Lower lobe of right lung (tissue), 2 donors: ENCODE measurements at regions not wholly inside any gene's neighbourhood (a gene's known extent, or its start where the extent isn't known, plus 50 kb on each side); places are given as distances from the start of the nearest gene placed in this dataset.

Source experiments
- ATAC-seq, 2 donors: fragments of 200-7000 bp; cut with Tn5 transposase; one replicate each; pipeline ENCODE4 v1.9.1; 2020 to 2022; ENCODE audit warnings: mild to moderate bottlenecking in 2 of 2, moderate library complexity in 2 of 2
- DNase-seq: peaks from one replicate; pipeline ENCODE4 v3.0.0-alpha.2; 2020
- H3K27ac ChIP-seq: fragments of 200-600 bp; one replicate; pipeline ENCODE4 v1.8.0; 2022
- H3K27me3 ChIP-seq: fragments of 200-600 bp; one replicate; pipeline ENCODE4 v1.8.0; 2022; ENCODE audit warnings: low read depth
- H3K36me3 ChIP-seq: fragments of 200-600 bp; one replicate; pipeline ENCODE4 v1.8.0; 2022; ENCODE audit warnings: mild to moderate bottlenecking
- H3K4me1 ChIP-seq: fragments of 200-600 bp; one replicate; pipeline ENCODE4 v1.8.0; 2022
- H3K4me3 ChIP-seq: fragments of 200-600 bp; one replicate; pipeline ENCODE4 v1.8.0; 2022; ENCODE audit warnings: mild to moderate bottlenecking
- H3K9me3 ChIP-seq: fragments of 200-600 bp; one replicate; pipeline ENCODE4 v1.8.0; 2022
- intact Hi-C: fragments of 100-400 bp; cut with DNase I; formaldehyde crosslinking; loops from one replicate; pipeline ENCODE4 v1.11.0; 2022
- TF ChIP-seq, protein P1 (sequence below): fragments of 200-600 bp; IDR thresholded peaks from one replicate; pipeline ENCODE4 v1.8.0; 2022; ENCODE audit warnings: antibody characterized with exemption, mild to moderate bottlenecking
- donor health status: DM: no; HTN: yes; CAD: no; lungs with severe emphysema.

DNA sequence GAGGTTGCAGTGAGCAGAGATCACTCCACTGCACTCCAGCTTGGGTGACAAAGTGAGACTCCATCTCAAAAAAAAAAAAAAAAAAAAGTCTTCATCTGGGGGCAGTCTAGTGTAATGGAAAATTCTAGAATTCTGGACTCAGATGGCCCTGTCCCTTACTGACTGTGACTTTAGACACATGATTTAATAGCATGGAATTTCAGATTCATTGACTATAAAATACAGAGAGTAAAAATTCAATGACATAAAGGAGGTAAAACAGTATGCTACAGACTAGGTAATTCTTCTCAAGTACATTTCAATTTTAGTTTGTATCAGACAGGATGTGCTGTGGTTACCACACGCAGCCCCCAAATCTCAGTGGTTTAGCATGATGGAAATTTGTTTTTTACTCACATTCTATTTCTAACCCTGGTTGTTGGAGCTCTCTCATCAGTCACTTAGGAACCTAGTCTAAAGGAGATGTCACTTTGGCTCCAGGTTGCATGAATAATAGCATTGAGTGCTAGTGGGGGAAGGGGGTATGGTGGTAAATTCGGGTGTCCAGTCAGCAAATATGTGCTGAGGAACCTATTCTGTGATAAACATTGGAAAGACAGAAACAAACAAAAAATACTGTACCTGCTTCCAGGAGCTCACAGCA, 444.0 kb downstream of the XYLT1 start:
- DNase-seq: no peak
- Histone ChIP-seq H3K36me3 (no peaks in the 10 kb centered on the region), H3K27me3 (no peaks in the 10 kb centered on the region), H3K27ac (no peak overlapping the region), H3K9me3 (no peaks in the 10 kb centered on the region), H3K4me3 (no peak overlapping the region), H3K4me1 (no peaks in the 10 kb centered on the region)
- TF ChIP-seq, protein P1, sequence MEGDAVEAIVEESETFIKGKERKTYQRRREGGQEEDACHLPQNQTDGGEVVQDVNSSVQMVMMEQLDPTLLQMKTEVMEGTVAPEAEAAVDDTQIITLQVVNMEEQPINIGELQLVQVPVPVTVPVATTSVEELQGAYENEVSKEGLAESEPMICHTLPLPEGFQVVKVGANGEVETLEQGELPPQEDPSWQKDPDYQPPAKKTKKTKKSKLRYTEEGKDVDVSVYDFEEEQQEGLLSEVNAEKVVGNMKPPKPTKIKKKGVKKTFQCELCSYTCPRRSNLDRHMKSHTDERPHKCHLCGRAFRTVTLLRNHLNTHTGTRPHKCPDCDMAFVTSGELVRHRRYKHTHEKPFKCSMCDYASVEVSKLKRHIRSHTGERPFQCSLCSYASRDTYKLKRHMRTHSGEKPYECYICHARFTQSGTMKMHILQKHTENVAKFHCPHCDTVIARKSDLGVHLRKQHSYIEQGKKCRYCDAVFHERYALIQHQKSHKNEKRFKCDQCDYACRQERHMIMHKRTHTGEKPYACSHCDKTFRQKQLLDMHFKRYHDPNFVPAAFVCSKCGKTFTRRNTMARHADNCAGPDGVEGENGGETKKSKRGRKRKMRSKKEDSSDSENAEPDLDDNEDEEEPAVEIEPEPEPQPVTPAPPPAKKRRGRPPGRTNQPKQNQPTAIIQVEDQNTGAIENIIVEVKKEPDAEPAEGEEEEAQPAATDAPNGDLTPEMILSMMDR: no peak
- intact Hi-C loops: no loop called here
- no peak for ATAC-seq

DNA sequence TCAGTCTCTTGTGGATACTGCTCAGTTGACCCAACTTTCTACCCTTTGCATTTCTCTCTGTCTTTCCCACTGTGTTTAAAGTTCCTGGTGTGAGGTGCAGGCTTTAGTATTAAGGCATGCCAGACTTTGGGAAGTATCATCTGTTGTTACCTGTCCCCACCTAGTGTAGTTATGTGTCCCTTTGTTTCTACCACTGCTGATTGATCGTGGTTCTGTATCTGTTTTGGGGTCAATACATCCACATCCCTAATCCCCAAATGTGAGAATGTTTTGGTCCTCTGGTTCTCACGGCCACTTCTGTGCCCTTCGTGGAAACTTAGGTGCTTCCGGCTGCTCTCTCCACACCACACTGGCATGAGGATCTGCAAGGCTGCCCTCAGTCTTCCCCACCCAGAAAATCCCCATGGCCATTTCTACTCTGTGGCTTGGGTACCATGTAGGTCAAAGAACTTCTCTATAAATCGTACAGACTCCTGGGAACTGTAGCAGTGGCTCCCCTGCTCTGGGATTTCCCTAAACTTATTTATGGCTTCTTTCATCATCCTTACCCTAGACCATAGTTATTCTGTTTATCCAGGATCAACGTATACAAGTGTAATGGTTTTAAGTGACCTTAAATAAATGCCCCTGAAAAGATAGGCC, 443.2 kb downstream of the XYLT1 start:
- no peaks in the 10 kb centered on the region for H3K9me3 ChIP-seq
- DNase-seq: no peak
- intact Hi-C loops: no loop called here
- H3K4me3 ChIP-seq: no peak overlapping the region
- H3K36me3 ChIP-seq: no peaks in the 10 kb centered on the region
- H3K27me3 ChIP-seq: no peaks in the 10 kb centered on the region
- no peaks in the 10 kb centered on the region for H3K4me1 ChIP-seq
- TF ChIP-seq, protein P1: no peak
- no peak overlapping the region for H3K27ac ChIP-seq
- no peak for ATAC-seq

DNA sequence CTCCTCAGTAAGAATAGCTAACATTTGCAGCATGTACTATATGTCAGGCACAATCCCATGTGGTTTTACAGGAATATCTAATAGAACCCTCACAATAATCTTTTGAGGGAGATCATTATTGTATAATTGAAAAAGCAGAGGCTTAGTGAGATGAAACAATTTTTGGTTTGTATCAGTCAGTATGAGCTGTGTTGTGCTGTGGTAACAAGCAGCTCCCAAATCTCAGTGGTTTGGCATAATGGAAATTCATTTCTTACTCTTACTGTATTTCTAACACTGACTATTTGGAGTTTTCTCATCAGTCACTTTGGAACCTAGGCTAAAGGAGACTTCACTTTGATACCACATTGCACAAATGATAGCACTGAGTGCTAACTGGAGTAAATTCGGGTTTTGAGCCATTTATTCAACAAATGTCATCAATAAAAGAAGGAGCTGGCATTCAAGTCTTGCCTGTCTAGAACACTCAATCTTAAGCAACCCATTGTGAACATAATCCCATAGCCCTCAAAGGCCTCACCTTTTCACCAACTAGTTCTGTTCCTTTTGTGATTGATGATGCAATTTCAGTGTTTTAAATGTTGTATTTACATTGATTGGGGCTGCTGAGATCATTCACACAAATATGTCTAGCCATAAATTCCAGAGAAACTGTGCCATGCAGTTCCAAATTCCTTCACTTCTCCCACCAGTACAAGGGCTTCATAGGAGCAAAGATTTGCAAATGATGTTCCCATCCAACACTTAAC, 441.0 kb downstream of the XYLT1 start:
- intact Hi-C loops: no loop called here
- H3K9me3 ChIP-seq: no peaks in the 10 kb centered on the region
- ATAC-seq (no peak), DNase-seq (no peak)
- H3K27ac ChIP-seq: no peak overlapping the region
- no peaks in the 10 kb centered on the region for H3K36me3 ChIP-seq
- H3K27me3 ChIP-seq: no peaks in the 10 kb centered on the region
- no peaks in the 10 kb centered on the region for H3K4me1 ChIP-seq
- no peak overlapping the region for H3K4me3 ChIP-seq
- TF ChIP-seq, protein P1: no peak

DNA sequence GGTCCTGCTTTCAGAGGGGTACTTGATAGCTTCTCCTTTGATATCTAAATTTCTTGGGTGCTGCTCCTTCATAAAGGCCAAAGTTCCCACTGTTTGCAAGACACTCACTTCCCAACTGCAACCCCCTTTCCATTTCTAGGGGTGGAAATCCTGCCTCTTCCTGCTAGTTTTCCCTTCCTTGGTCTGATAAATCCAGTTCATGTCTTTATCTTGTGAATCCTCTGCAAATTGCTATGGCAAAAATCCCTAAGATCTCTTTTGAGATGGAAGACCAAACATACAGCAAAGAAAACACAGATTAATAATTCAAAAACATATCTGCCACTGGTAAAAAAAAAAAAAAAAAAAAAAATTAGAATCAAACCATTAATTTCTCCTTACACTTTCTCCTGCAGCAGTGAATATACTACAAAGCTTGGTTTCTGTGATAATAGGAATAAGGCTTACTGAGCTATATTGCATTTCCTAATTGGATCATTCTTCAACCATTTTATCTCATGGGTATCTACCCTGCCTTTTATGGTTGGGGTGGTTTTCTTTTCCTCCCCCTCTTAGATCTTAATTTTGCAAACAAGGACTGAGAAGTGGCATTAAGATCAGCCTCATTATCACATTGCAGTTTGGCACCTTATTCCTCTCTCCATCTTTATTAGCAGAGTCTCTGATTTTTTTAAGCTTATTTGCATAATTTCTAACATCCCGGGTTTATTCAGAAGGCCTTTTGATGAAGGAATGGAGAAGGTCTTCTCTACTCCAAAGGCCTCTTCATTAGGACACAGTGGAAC, 439.1 kb downstream of the XYLT1 start:
- no peak overlapping the region for H3K4me3 ChIP-seq
- H3K27ac ChIP-seq: no peak overlapping the region
- H3K4me1 ChIP-seq: no peaks in the 10 kb centered on the region
- ATAC-seq (no peak), DNase-seq (no peak)
- intact Hi-C loops: no loop called here
- no peaks in the 10 kb centered on the region for H3K36me3 ChIP-seq
- no peaks in the 10 kb centered on the region for H3K27me3 ChIP-seq
- no peaks in the 10 kb centered on the region for H3K9me3 ChIP-seq
- TF ChIP-seq, protein P1: no peak

DNA sequence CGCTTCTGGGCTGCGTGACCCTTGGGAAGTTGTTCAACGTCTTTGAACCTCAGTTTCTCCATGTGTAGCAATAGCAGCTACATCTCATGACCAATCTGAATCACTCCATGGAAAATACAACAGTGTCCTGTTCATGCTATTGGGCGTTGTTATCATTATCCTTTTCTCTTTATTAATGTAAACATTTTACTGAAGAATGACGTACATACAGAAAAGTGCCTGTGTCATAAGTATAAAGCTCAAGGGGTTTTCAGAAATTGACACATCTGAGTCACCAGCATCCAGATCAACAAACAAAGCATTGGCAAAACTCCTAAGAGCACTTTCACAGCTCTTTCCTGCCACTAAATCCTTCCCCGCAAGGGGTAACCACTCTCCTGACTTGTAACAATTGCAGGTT, 438.4 kb downstream of the XYLT1 start:
- intact Hi-C loops: no loop called here
- TF ChIP-seq, protein P1: no peak
- H3K4me3 ChIP-seq: no peak overlapping the region
- H3K27ac ChIP-seq: no peak overlapping the region
- no peaks in the 10 kb centered on the region for H3K9me3 ChIP-seq
- DNase-seq (no peak), ATAC-seq (no peak)
- H3K27me3 ChIP-seq: no peaks in the 10 kb centered on the region
- no peaks in the 10 kb centered on the region for H3K4me1 ChIP-seq
- H3K36me3 ChIP-seq: no peaks in the 10 kb centered on the region
